OCI-LY1 (cell line): ENCODE measurements at regions not wholly inside any gene's neighbourhood (a gene's known extent, or its start where the extent isn't known, plus 50 kb on each side); places are given as distances from the start of the nearest gene placed in this dataset.

ENCODE experiments used
- CTCF ChIP-seq: fragments of 200-600 bp; sonication (generic), shearing (Covaris generic); IDR thresholded peaks from 2 replicates; pipeline ENCODE4 v1.5.1; 2017; ENCODE audit warnings: mild to moderate bottlenecking, antibody characterized with exemption, low read length, moderate library complexity, mixed read lengths
- EZH2 ChIP-seq: fragments of 200-600 bp; sonication (generic), shearing (Covaris generic); IDR thresholded peaks from 2 replicates; pipeline ENCODE4 v1.8.0; 2017; ENCODE audit warnings: borderline replicate concordance, mixed run types, mild to moderate bottlenecking, antibody characterized with exemption, low read length, moderate library complexity, mixed read lengths

GRCh38 chr7:84924353-84924752 lies 262.5 kb downstream of the SEMA3D start:
- no peak for TF ChIP-seq CTCF
- TF ChIP-seq EZH2 = no peak
